Epidermal melanocyte (primary cell): ENCODE measurements at regions not wholly inside any gene's neighbourhood (a gene's known extent, or its start where the extent isn't known, plus 50 kb on each side); places are given as distances from the start of the nearest gene placed in this dataset.

ENCODE experiments used
- DNase-seq: peaks from one replicate; pipeline ENCODE4 v3.0.0; 2011; ENCODE audit warnings: low spot score; ENCODE audit not compliant: insufficient read length

DNA sequence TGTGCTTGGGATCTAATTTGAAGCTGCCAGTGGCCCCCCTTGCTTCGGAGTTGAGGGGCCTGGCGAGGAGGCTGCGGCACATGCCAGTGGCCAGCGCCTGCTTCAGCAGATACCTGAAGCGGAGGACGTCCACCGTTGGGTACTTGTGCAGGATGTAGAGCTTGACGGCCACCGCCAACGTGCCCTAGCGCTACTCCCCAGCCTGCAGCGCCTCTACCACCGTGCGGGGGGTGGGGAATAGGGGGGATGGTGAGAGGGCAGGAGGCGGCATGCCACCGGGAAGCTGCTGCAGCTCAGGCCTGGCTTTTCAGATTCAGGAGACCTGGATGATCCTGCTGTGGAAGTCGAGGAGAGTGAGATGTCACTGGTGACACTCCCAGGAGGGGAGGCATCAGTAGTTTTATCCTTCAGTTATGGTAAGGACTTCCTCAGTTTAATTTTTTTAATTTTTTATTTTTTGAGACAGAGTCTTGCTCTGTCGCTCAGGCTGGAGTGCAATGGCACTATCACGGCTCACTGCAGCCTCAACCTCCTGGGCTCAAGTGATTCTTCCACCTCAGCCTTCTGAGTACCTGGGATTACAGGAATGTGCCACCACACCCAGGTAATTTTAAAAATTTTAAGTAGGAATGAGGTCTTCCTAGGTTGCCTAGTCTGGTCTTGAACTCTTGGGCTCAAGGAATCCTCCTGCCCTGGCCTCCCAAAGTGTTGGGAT, 150.6 kb upstream of the FRMD4B start:
- DNase-seq, result no peak

- no peak for DNase-seq
Measured at GRCh38 chr3:69535613-69536012, 149.7 kb upstream of the FRMD4B start.

DNA sequence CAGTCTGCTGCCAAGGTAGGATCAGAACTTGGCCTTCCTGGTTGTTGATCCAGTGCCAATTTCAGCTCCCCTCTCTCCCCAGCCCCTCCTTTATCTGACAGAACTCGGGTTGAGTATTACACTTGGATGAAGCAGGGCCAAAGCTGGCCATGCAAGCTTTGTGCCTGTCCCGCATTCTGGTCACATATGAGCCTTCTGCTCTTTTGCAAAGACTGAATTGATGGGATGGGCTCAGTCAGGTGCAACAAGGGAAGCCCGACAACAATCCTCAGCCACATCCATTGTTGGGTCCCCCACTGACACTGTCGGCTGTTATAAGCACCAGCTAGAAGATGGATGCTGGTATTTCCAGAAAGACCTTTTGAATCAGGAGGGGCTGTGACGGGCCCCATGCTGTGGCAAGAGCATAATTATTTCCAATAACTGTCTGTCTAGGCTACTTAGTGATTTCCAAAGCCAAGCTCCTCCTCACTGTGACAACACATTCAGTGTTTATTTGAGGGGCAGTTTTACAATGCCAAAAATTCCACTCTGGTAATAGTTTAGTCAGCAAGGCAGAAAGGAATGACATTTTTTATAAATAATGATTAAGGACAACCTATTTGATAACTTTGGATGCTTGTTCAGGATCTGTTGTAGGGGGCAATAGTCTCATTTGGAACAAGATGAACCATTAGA, 146.8 kb upstream of the FRMD4B start:
- no peak for DNase-seq

DNA sequence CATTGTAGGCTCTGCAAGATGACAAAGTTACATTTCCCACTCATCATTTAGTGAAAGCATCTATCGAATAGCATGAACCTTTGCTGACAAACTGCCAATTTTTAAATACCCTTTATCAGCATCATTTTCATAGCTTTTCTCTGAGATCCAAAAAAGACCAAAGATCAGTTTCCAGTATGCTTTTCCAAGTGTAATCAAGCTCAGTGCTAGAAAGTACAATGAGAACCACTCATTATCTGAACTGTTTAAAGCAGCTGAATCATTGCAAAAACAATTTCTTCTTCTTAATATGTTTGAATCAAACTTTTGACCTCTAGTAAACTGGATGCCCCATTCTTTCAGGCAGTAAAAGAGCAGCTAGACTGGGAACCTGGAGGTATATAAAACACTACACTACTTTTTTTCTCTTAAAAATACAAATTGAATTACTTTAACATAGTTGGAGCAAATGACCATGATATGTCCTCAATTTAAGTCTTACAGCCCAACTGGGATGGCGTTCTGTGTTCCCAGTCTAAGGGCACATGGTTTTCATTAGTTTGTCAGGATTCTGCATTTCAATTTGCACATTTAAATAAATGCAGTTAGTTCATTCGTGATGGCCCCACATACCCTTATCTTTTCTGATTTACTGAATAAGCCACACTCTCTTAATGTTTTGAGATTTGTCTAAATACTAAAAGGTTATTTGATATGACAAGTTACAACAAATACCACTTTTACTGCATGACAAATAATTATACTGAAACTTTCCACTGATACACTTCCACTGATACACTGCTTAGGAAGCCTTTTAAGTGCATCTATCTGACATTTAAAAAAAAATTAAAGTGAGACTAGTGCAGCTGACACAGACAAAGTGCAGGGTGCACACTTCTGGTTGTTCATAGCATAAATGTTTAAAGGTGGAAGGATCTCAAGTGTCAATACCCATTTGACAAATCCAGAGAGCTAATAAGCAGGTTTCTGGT, 146.0 kb upstream of the FRMD4B start:
- DNase-seq, result no peak

- no peak for DNase-seq
Measured at GRCh38 chr3:69530554-69530953, 144.7 kb upstream of the FRMD4B start.

DNA sequence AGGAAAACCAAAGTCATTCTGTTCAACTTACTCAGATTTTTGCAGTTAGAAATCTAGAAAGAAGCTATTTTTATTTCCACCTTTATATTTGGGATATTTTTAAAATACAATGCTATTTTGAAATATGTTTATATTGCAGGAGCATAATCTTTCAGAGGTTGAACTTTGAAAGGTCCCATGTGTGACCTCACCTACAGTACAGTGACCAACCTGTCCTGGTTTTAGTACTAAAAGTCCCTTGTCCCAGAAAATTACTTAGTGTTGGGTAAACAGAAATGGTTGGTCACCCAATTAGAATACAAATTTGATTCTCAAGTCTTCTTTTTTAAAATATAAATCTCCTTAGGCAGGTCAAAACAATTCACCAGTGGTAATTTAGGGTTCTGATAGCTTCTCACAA, 141.6 kb upstream of the FRMD4B start:
- no peak for DNase-seq

- no peak for DNase-seq
Measured at GRCh38 chr3:69524816-69525215, 138.9 kb upstream of the FRMD4B start.

GRCh38 chr3:69521286-69521685, 135.4 kb upstream of the FRMD4B start:
- DNase-seq, result no peak

- DNase-seq, result no peak
Measured at GRCh38 chr3:69511361-69511760, 125.5 kb upstream of the FRMD4B start.

DNA sequence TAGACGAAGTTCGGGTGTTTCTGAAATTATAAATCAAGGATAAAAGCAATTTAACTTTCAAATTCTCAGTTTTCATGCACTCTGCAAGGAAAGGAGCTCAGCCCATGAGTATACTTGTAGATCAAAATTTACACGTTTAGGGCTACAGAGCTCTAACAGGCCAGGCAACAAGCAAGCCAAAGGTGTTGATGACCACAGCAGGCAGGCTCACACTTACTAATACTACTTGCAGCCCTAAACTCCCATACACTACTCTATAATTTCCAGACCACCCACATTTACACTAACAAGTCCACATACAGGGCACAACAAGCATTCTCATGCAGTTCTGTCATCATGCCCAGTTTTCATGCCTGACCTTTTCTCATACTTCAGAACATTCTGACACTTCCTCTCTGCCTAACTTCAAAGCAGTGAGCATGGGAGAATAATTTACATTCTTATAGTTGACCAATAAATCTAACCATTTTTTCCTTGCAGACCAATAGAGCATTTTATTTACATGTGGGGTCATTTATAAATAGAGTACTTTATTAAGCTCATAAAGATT, 124.7 kb upstream of the FRMD4B start:
- no peak for DNase-seq

DNA sequence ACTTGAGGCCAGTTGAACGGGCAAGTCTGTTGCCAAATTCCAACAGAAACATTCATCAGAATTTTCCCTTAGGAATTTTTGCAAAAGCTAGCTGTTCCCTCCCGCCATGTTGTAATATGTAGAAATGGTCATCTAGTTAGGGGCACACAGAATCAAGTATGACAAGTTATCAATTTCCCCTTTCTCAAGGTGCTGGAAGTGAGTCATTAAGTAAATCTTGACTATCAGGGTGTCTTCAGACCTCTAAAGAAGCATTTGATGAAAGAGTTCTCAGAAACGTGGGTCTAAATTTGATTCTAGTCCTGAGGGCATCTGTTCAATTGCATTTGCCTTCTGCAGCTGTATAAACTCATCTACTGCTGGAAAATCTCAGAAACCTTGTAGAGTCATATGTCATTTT, 123.4 kb upstream of the FRMD4B start:
- no peak for DNase-seq

DNA sequence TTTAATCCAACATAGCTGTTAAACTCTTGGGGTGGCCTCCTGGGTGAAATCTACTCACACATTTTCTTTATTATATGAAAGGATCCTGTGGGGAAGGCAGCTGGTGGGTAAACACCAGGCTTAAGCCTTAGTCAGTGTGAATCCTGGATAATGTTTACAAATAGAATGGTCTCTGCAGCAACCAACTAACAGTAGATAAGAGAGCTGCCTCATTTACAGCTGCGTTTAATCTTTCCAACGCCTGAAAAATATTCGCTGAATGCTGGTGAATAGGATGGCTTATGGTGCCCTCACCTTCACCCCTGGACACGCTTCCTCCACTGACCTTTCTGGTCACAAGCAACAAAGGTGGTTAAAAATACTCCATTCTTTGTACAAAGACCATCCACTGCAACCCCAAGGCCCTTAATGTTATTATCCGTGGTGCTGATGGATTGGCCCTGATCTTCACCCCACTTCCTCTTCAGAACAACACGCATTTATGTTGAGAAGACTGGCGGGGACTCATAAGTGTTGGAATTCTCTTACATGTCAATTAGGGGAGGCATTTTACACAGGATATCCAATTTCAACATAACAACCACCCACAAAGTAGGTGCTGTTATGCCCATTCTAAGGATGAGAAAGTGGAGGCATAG, 120.0 kb upstream of the FRMD4B start:
- no peak for DNase-seq

DNA sequence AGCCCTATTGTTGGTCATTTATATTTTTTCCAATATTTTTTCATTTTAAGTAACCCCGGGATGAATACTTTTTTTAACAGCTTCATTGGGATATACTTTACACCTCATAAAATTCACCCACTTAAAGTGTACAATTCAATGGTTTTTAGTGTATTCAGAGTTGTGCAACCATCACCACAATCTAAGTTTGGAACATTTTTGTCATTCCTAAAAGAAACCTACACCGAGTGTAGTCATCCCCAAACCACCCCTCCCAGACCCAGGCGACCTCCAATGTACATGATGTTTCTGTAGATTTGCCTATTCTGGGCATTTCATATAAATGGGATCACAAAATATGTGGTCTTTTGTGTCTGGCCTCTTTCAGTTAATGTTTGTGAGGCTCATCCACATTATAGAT, 118.3 kb upstream of the FRMD4B start:
- no peak for DNase-seq

DNA sequence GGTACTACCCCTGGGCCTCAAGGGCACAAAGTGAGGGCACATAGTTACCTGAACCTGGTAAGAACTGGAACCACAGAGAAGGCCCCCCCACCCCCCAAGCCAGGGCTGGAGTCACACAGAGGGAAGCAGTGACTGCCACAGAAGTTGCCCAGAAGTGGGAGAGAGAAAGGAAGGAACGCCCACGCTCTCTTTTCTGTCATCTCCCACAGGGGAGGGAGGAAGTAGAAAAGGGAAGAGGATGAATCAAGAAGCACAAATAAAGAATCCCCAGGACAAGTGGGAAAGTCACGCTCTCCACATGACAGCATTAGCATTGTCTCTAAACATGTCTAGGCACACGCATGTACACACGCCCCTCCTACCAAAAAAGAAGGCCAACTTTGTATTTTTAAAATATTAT, 114.7 kb upstream of the FRMD4B start:
- DNase-seq, result no peak

- DNase-seq, result no peak
Measured at GRCh38 chr3:69499899-69500421, 114.1 kb upstream of the FRMD4B start.

- no peak for DNase-seq
Measured at GRCh38 chr3:69499422-69499821, 113.5 kb upstream of the FRMD4B start.

- no peak for DNase-seq
Measured at GRCh38 chr3:69496856-69497255, 111.0 kb upstream of the FRMD4B start.

DNA sequence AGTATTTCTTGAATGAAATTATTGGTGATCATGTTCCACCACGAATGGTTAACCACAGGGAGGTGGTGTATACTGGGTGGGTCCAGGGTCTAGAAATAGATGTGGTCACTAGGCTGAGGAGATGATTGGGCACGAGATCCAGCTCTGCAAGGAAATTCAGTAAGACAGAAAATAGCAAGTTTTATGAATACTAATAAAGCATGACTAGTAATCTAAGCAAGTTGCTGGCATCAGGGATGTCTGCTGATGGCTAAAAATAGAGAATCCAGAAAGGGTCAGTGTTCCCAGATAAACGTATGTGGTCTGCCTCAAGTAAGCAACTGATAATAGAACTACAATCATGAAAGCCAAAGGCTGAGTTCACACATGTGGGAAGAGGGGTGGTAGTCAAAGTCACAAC, 108.3 kb upstream of the FRMD4B start:
- DNase-seq, result no peak

DNA sequence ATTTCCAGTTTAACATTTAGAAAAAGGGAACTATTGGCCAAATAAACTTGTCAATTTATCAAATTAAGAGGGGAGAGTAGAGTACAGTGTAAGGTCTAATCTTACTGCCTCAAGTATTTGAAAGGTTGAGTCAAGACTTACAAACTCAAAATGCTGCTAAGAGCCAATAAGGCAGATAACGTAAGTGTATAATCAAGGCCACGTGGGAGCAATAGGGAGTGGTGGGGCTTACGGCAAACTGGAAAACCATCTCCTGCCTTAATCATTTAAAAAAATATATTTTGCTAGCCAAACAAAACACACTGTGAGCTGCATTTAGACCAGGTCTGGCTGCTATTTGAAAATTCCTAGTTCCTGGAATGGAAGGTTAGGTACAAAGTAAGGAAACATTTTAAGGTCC, 107.3 kb upstream of the FRMD4B start:
- DNase-seq, result no peak

DNA sequence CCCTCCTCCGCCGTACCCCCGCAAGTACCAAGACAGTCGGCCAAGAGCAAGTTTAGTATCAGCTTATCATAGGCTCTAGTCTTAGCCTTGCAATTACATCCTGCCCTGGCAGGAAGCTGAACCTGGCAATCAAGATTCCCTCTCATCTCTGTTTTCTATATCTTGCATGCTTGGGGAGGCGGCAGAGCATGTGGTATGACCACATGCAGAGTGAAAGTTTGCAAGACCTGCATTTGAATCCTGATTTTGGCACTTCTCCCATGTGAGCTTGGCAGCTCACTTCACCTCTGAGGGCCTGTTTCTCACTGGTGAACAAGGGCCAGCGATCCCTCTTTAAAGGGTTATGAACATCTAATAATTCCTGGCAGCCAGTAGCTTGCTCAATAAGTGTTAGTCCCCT, 106.1 kb upstream of the FRMD4B start:
- no peak for DNase-seq

DNA sequence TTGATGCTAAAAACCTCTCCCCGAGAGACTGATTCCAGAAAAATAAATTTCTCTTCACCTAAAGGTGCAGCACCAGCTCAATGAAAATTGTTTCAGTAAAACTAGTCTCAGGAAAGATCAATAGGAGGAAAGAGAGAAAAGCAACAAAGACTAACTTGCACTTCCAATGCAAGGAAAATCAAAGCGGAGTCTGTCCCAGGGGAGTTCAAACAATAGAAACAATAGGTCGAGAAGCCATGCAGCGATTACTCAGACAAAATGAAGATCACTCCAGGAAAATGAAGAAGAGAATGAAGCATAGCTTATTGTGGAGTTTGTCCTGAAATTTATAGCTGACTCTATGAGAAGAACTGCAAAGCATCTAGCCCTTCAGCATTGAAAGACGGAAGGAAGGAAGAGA, 105.1 kb upstream of the FRMD4B start:
- DNase-seq, result no peak
